GM12874 (cell line): ENCODE measurements at regions not wholly inside any gene's neighbourhood (a gene's known extent, or its start where the extent isn't known, plus 50 kb on each side); places are given as distances from the start of the nearest gene placed in this dataset.

Source experiments
- CTCF ChIP-seq: IDR thresholded peaks from 2 replicates; pipeline ENCODE4 v1.5.1; 2011; ENCODE audit warnings: low read depth, mild to moderate bottlenecking, control low read depth, low read length, moderate library complexity; ENCODE audit not compliant: insufficient read depth

- TF ChIP-seq CTCF = no peak
Observed at GRCh38 chr18:73991570-73991969, 156.1 kb downstream of the FBXO15 start.

GRCh38 chr18:73990258-73990657 is 157.4 kb downstream of the FBXO15 start:
- no peak for TF ChIP-seq CTCF

GRCh38 chr18:73987247-73987980 is 160.2 kb downstream of the FBXO15 start:
- TF ChIP-seq CTCF = no peak

DNA sequence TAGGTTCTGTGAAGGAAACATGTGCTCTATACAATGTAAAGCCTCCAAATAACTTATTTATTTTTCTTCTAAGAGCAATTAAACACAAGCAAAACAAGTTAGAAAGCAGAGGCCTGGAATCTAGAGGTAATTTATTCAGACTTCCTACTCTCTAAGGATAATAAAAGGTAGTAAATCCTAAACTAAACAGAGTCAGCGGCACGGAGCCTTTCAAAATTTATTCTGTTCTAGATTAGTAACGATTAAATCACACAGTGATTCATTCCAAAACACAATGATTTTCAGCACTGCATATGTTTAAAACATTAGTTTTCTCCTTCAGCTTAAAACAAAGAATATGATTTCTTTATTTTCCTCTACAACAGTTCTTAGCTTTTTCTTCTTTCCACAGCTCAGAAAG is 160.9 kb downstream of the FBXO15 start:
- TF ChIP-seq CTCF = no peak

GRCh38 chr18:73985855-73986625 is 161.6 kb downstream of the FBXO15 start:
- TF ChIP-seq CTCF = no peak

GRCh38 chr18:73983970-73984369 is 163.7 kb downstream of the FBXO15 start:
- TF ChIP-seq CTCF = no peak

GRCh38 chr18:73983496-73983895 is 164.1 kb downstream of the FBXO15 start:
- TF ChIP-seq CTCF = no peak
